Fibroblast of the conjunctiva (primary cell): ENCODE measurements at regions not wholly inside any gene's neighbourhood (a gene's known extent, or its start where the extent isn't known, plus 50 kb on each side); places are given as distances from the start of the nearest gene placed in this dataset.

Experiments
- DNase-seq: peaks from one replicate; pipeline ENCODE4 v3.0.0-alpha.2; 2010; ENCODE audit warnings: low read depth

DNA sequence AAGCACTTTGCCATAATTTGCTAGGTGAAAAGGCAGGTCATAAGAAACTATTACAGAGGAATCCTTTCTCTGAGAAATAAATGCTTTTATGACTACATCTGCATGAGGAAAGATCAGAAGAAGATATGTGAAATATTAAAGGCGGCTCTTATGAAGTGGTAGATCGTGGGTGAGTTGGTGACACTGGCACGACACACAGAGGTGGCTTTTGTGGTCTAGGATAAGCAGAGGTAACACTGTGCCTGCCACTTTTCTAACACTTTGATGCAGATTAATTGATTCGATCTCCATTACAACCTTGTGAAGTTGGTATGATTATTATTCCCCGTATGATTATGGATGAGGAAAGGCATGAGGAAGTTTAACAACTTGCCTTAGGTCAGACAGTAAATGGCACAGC, 60.0 kb upstream of the ELK3 start:
- DNase-seq, result no peak

DNA sequence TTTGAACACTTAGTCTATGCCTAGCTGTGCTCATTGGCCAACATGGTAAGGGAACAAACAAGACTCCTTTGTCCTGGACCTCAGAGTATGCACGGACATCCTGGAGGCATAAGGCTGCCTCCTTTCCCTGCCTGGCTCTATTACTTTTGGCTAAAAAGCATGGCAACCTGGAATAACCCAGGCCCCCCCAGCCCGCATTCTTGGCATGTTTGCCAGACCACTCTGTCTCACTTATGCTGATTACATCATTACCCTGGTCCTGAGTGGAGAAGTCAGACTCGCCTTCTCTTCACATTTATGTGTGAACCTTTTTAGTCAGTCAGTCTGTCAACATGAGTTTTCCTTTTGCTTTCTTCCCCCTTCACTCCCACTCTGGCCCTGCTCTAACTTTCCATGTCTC, 58.0 kb upstream of the ELK3 start:
- no peak for DNase-seq

DNA sequence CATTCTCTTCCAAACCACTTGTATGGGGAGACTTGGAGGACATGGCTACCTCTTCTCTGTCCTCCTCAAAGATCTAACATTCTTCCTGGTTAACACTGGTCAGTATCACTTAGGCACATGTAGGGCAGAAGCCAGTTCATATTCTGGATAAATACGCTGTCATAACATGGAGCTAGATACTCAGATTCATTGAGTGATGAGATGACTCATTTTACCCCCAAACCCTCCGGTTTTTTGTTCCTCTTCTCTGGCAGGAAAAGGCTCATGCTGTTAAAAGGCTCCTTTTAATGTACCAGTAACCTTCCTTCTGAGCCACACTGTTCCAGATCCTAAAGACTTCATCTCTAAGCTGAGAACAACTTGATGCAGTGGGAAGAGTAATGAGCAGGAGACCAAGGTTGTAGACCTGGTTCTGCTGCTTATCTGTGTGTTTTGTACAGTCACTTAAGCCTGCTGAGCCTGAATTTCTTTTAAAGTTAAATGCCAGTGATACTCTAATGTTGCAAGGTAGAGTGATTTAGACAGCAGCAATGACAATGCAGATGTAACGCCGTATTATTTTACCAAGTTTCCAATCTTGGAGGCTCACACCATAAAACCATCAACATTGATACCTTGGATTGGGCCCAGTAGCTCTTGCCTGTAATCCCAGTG, 57.3 kb upstream of the ELK3 start:
- no peak for DNase-seq

DNA sequence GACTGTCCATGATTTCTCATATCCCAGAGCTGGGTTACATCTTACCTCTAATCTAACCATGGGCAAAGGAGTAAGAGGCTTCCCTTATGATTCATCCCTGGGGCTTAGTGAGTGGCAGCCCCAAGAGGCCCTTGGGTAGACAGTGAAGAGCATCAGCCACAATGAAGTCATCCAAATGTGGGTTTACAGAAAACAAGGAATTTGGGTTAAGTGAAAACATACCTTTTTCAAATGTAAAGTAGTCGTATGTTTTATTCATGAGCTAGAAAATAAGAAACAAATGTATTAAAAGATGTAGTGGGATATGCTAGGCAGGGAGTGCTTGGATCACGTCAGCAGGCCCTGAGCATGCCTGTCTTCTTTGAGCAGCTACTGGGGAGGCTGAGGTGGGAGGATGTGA, 54.0 kb upstream of the ELK3 start:
- peak; percentile 56 for DNase-seq

DNA sequence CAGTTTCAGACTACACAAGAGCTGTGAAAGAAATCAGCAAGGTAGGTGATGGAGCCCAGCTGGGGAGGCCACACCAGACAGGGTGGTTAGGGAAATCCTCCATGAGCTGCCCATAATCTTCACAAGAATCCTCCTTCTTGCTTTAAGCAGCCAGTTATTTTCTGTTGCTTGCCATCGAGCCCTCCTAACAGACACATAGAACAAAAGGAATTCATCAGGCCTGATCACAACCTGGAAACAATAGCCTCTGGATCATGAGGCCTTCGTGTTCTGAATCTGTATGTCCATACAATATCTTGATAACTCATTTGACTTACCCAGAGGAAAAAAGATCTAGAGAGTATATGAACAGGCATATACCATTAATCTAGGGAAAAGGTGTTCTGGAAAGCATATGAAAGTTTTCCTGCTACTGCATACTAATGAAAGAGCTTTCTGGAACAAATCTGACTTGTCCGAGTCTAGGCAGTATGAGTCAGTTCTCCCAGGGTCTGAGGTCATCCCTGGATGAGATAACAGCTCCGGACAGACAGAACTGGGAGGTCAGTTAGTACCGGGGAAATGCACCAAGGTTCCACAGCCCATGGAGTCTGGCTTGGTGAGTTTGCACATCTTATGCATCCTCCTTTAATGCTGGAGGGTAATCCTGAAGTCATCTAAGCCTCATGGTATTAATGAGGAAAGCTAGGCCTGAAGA, 52.8 kb upstream of the ELK3 start:
- no peak for DNase-seq

DNA sequence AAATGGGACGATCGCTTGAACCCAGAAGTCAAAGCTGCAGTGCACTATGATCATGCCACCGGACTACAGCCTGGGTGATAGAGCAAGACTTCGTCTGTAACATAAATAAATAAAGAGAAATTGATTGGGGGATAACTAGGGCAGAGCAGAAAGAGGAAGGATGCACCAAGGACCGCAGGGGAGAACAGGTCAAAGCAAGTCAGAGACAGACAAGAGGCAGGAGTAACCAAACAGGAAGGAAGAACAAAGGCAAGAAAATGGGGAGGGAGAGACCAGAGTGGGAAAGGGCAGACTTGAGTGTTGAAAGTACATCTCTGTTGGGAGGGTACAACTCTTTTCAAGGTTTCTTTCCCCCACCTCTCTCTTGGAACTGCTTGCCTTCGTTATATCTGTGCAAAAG, 50.8 kb upstream of the ELK3 start:
- DNase-seq, result no peak

DNA sequence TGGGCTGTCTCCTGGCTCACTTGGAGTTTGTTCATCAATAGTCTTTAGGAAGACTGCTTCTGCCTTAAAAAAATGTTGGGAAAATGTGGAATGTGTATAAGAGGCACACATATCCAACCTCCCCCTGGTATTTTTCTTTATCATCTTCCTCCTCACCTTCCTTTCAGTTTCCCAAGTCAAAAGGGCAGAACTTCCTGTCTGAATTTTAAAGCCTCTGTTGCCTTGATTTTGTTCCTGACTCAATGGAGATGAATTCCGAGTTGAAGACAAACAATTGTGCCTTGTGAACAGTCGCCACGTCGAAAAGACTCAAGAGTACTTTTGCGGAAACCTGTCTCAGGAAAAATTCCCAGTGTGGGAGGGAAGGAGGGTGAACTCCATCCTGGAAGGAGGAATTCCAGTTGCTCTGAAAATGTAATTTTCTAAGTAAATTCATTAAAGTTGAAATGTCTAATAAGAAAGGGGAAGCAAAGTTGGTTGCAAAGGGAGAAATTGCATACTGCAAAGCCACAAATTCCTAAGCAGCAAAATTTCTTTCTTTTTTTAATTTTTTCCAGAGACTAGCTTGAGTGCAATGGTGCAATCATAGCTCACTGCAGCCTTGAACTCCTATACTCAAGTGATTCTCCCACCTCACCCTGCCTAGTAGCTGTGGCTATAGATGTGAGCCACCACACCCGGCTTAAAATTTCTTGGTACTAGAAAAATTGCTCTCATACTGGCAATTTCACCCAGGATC, 50.2 kb upstream of the ELK3 start:
- no peak for DNase-seq
